GM10248 (cell line): ENCODE measurements at regions not wholly inside any gene's neighbourhood (a gene's known extent, or its start where the extent isn't known, plus 50 kb on each side); places are given as distances from the start of the nearest gene placed in this dataset.

Source experiments
- CTCF ChIA-PET: fragments of 300-600 bp; sonication (Branson Sonifier 250); formaldehyde crosslinking; extraction: SDS; loops from one replicate; lab custom pipeline; 2021; ENCODE audit warnings: antibody characterized with exemption; lab: Yijun Ruan, JAX
- POLR2A ChIA-PET: fragments of 350-650 bp; sonication (Branson Sonifier 250); formaldehyde crosslinking; extraction: SDS; loops from one replicate; lab custom pipeline; 2020; ENCODE audit warnings: antibody characterized with exemption; lab: Yijun Ruan, JAX
- DNase-seq: peaks from one replicate; pipeline ENCODE4 v3.0.0; 2012; ENCODE audit errors: extremely low spot score
- TF ChIP-seq, protein P1 (sequence below): IDR thresholded peaks from 2 replicates; pipeline ENCODE4 v1.5.1; 2012; ENCODE audit warnings: mild to moderate bottlenecking, low read depth; ENCODE audit errors: extremely low read depth, missing control alignments, control extremely low read depth

- TF ChIP-seq, protein P1, sequence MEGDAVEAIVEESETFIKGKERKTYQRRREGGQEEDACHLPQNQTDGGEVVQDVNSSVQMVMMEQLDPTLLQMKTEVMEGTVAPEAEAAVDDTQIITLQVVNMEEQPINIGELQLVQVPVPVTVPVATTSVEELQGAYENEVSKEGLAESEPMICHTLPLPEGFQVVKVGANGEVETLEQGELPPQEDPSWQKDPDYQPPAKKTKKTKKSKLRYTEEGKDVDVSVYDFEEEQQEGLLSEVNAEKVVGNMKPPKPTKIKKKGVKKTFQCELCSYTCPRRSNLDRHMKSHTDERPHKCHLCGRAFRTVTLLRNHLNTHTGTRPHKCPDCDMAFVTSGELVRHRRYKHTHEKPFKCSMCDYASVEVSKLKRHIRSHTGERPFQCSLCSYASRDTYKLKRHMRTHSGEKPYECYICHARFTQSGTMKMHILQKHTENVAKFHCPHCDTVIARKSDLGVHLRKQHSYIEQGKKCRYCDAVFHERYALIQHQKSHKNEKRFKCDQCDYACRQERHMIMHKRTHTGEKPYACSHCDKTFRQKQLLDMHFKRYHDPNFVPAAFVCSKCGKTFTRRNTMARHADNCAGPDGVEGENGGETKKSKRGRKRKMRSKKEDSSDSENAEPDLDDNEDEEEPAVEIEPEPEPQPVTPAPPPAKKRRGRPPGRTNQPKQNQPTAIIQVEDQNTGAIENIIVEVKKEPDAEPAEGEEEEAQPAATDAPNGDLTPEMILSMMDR = no peak
- ChIA-PET POLR2A (no interaction called here), CTCF (no interaction called here)
- no peak for DNase-seq
These were observed 252.6 kb downstream of the MYLK4 start for GRCh38 chr6:2497922-2498623.

- TF ChIP-seq, protein P1 = no peak
These were observed 250.9 kb upstream of the GMDS start for GRCh38 chr6:2496291-2496690.

DNA sequence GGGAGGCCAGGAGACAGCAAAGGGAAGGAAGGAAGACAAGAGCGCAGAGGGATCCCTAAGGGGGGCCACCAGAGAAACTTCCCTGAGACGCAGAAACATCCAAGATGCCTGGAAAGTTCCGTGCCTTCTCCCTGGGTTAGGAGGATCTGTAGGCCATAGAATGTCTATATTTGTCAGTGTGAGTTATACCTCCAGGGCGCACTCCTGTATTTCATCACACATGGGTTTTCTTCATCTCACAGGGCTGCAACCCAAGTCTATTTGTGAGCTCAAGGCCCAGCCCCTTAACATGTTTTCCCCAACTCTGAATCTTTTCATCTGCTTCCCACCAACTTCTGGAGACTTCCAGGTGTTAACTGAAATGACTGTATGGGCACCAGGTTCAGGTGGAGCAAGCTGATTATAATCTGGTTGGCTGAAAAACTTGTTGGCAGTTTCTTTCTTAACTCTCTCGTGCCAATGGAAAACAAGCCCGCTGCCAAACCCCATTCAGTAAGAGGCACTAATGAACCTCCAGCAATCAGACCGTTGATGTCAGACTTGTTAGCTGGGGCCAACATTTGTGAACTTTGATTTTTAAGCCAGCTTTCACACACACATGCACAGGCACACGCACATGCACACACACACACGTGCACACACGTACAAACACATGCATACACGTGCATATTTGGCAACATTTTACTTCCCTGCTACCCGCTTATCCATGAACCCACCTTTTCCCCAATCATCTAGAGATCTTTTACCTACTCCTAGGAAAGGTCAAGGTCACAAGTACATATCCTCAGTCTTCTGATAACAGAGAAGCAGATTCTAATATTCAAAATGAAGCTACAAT lies 247.5 kb upstream of the GMDS start:
- ChIA-PET POLR2A (no interaction called here), CTCF (no interaction called here)
- DNase-seq = no peak
- TF ChIP-seq, protein P1 = no peak

More at GRCh38 chr6:2496291-2496690, 250.9 kb upstream of the GMDS start:
- DNase-seq = no peak
- ChIA-PET POLR2A (no interaction called here), CTCF (no interaction called here)

DNA sequence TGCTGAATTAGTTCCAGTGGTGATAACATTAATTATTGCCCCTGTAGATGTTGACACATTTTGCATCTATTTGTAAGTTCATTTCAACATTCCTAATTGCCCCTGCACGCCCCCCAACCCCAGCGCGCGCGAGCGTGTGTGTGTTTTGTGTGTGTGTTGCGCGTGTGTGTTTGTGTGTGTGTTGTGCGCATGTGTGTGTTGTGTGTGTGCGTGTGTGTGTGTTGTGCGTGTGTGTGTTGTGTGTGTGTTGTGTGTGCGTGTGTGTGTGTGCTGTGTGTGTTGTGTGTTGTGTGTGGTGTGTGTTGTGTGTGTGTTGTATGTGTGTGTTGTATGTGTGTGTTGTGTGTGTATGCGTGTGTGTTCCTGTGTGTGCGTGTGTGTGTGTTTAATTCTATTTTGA lies 245.7 kb upstream of the GMDS start:
- no peak for DNase-seq
- TF ChIP-seq, protein P1 = no peak
- POLR2A ChIA-PET = no interaction called here
- CTCF ChIA-PET = no interaction called here

- DNase-seq = no peak
- CTCF ChIA-PET = interaction anchor here (1.3 kb wide), 1 partner anchor 12 kb away, joined by 3 read pairs; no protein-coding TSS in a partner anchor
- POLR2A ChIA-PET = no interaction called here
- TF ChIP-seq, protein P1 = no peak
These were observed 243.2 kb upstream of the GMDS start for GRCh38 chr6:2488578-2488977.

- DNase-seq = no peak
- CTCF ChIA-PET = no interaction called here
- TF ChIP-seq, protein P1 = no peak
- POLR2A ChIA-PET = no interaction called here
These were observed 239.7 kb upstream of the GMDS start for GRCh38 chr6:2485116-2485515.
